GM23338 (cell line): ENCODE measurements at regions not wholly inside any gene's neighbourhood (a gene's known extent, or its start where the extent isn't known, plus 50 kb on each side); places are given as distances from the start of the nearest gene placed in this dataset.
A peak's percentile ranks its signal among the peaks of the same experiment; 100 is the strongest.

ENCODE experiments used
- ATAC-seq: fragments of 200-7000 bp; cut with Tn5 transposase; 3 replicates; pipeline ENCODE4 v1.9.1; 2020
- DNase-seq: peaks from one replicate; pipeline ENCODE4 v3.0.0-alpha.2; 2015; ENCODE audit warnings: low spot score
- H2AFZ ChIP-seq: fragments of 200-600 bp; sonication (generic); 2 replicates; pipeline ENCODE4 v1.8.0; 2016; ENCODE audit warnings: antibody characterized with exemption, mild to moderate bottlenecking, moderate library complexity
- H3F3A ChIP-seq: fragments of 200-600 bp; sonication (generic); replicated peaks from 2 replicates; pipeline ENCODE4 v1.8.0; 2017; ENCODE audit warnings: antibody characterized with exemption, mixed run types, low read depth
- H3K27ac ChIP-seq: fragments of 200-600 bp; sonication (generic); 2 replicates; pipeline ENCODE4 v1.6.1; 2016; ENCODE audit warnings: low read depth
- H3K27me3 ChIP-seq: fragments of 200-600 bp; sonication (generic); 2 replicates; pipeline ENCODE4 v1.8.0; 2016; ENCODE audit warnings: mild to moderate bottlenecking, mixed run types, moderate library complexity; ENCODE audit not compliant: insufficient read depth
- H3K36me3 ChIP-seq: fragments of 200-600 bp; sonication (generic); 2 replicates; pipeline ENCODE4 v1.8.0; 2016; ENCODE audit warnings: mild to moderate bottlenecking; ENCODE audit not compliant: insufficient read depth
- H3K4me1 ChIP-seq: fragments of 200-600 bp; sonication (generic); 2 replicates; pipeline ENCODE4 v1.8.0; 2016; ENCODE audit warnings: mild to moderate bottlenecking, moderate library complexity; ENCODE audit not compliant: insufficient read depth
- H3K4me2 ChIP-seq: fragments of 200-600 bp; sonication (generic); 2 replicates; pipeline ENCODE4 v1.7.1; 2017; ENCODE audit warnings: mixed run types
- H3K4me3 ChIP-seq: fragments of 200-600 bp; sonication (generic); 2 replicates; pipeline ENCODE4 v1.6.1; 2016; ENCODE audit warnings: mixed run types
- H3K79me2 ChIP-seq: fragments of 200-600 bp; sonication (generic); replicated peaks from 2 replicates; pipeline ENCODE4 v1.8.0; 2017; ENCODE audit warnings: mild to moderate bottlenecking; ENCODE audit not compliant: insufficient read depth
- H3K9me2 ChIP-seq: fragments of 200-600 bp; sonication (generic); 2 replicates; pipeline ENCODE4 v1.8.0; 2017; ENCODE audit not compliant: insufficient read depth
- H4K20me1 ChIP-seq: fragments of 200-600 bp; sonication (generic); replicated peaks from 2 replicates; pipeline ENCODE4 v1.8.0; 2017; ENCODE audit warnings: mild to moderate bottlenecking; ENCODE audit not compliant: insufficient read depth
- H3K27ac Mint-ChIP-seq: 2 replicates; pipeline ENCODE4 v1.8.0; 2020; ENCODE audit warnings: inconsistent platforms, mild to moderate bottlenecking, moderate library complexity, mixed read lengths
- H3K27me3 Mint-ChIP-seq: 3 replicates; pipeline ENCODE4 v1.8.0; 2022; ENCODE audit warnings: low read depth, mild to moderate bottlenecking, moderate library complexity, mixed read lengths, inconsistent platforms; ENCODE audit not compliant: insufficient read depth, poor library complexity
- H3K36me3 Mint-ChIP-seq: 3 replicates; pipeline ENCODE4 v1.8.0; 2021; ENCODE audit warnings: low read depth, mild to moderate bottlenecking, inconsistent platforms, moderate library complexity, mixed read lengths
- H3K4me1 Mint-ChIP-seq: 3 replicates; pipeline ENCODE4 v1.8.0; 2020; ENCODE audit warnings: mild to moderate bottlenecking, inconsistent platforms, mixed read lengths
- H3K4me3 Mint-ChIP-seq: 3 replicates; pipeline ENCODE4 v1.8.0; 2021; ENCODE audit warnings: moderate library complexity, mild to moderate bottlenecking, inconsistent platforms, mixed read lengths
- H3K9me3 Mint-ChIP-seq: 3 replicates; pipeline ENCODE4 v1.8.0; 2020; ENCODE audit warnings: moderate library complexity, mild to moderate bottlenecking, inconsistent platforms, mixed read lengths
- CTCF ChIP-seq, 2 experiments: fragments of 200-600 bp in 1 of 2; sonication (generic) in 1 of 2; conservative IDR thresholded peaks; 2 replicates each; pipeline versions ENCODE4 v1.5.1 to v1.6.1; 2016 to 2017; ENCODE audit warnings: antibody characterized with exemption in 2 of 2, low read depth in 2 of 2, mild to moderate bottlenecking in 2 of 2, moderate library complexity in 1 of 2
- ETS1 ChIP-seq: IDR thresholded peaks from 2 replicates; pipeline ENCODE4 v1.6.1; 2016; ENCODE audit warnings: antibody characterized with exemption
- EZH2 ChIP-seq: fragments of 200-600 bp; sonication (generic); IDR thresholded peaks from one replicate; pipeline ENCODE4 v1.8.0; 2017; ENCODE audit warnings: antibody characterized with exemption, mild to moderate bottlenecking, low read depth; ENCODE audit not compliant: unreplicated experiment
- JUNB ChIP-seq: IDR thresholded peaks from one replicate; pipeline ENCODE4 v1.6.1; 2016; ENCODE audit warnings: antibody characterized with exemption; ENCODE audit not compliant: unreplicated experiment
- NANOG ChIP-seq: IDR thresholded peaks from 2 replicates; pipeline ENCODE4 v1.6.1; 2016; ENCODE audit warnings: antibody characterized with exemption, borderline replicate concordance
- POLR2AphosphoS5 ChIP-seq: IDR thresholded peaks from 2 replicates; pipeline ENCODE4 v1.6.1; 2016; ENCODE audit warnings: antibody characterized with exemption, low read depth
- REST ChIP-seq: IDR thresholded peaks from one replicate; pipeline ENCODE4 v1.6.1; 2018; ENCODE audit warnings: antibody characterized with exemption; ENCODE audit not compliant: unreplicated experiment
- STAT1 ChIP-seq: IDR thresholded peaks from one replicate; pipeline ENCODE4 v1.6.1; 2016; ENCODE audit warnings: antibody characterized with exemption; ENCODE audit not compliant: unreplicated experiment
- ZNF114 ChIP-seq: fragments of 250-450 bp; sonication (Bioruptor Pico); IDR thresholded peaks from 2 replicates; pipeline ENCODE4 v1.5.0; 2020; ENCODE audit warnings: mild to moderate bottlenecking, moderate library complexity

- H3K36me3 ChIP-seq, result no peaks in the 10 kb centered on the region
- H3K36me3 Mint-ChIP-seq, result peaks cover 32% of the 10 kb centered on the region
- H3K9me2 ChIP-seq, result 0 out of 2 replicates have a peak, but pooled peaks cover 5% of the 10 kb centered on the region
- H3K4me2 ChIP-seq, result no peak overlapping the region
- peaks cover 32% of the 10 kb centered on the region for H3K9me3 Mint-ChIP-seq
- no peaks in the 10 kb centered on the region for H3F3A ChIP-seq
- no peak overlapping the region for H2AFZ ChIP-seq
- no peaks in the 10 kb centered on the region for H3K79me2 ChIP-seq
- TF ChIP-seq ETS1 (no peak), CTCF (conservative IDR thresholded peaks at IDR 0.05; ENCODE audit: low read depth in 2 of 2) (peak; percentile 38 to 40)
- no peaks in the 10 kb centered on the region for H3K4me1 ChIP-seq
- ATAC-seq (no peak), DNase-seq (peak; percentile 1)
- no peak overlapping the region for H3K4me3 Mint-ChIP-seq
- no peak overlapping the region for H3K27ac Mint-ChIP-seq
- H4K20me1 ChIP-seq, result no peaks in the 10 kb centered on the region
- H3K4me3 ChIP-seq, result no peak overlapping the region
- H3K4me1 Mint-ChIP-seq, result no peaks in the 10 kb centered on the region
- H3K27ac ChIP-seq, result no peak overlapping the region
- H3K27me3 ChIP-seq, result no peaks in the 10 kb centered on the region
- H3K27me3 Mint-ChIP-seq, result no peaks in the 10 kb centered on the region
Measured at GRCh38 chr3:89699771-89700170, 592.4 kb downstream of the EPHA3 start.

GRCh38 chr3:89702404-89702803 is 595.0 kb downstream of the EPHA3 start:
- H3K27ac Mint-ChIP-seq, result no peak overlapping the region
- no peak overlapping the region for H3K4me3 Mint-ChIP-seq
- H3K9me3 Mint-ChIP-seq, result peaks cover 36% of the 10 kb centered on the region
- peaks cover 2% of the 10 kb centered on the region for H3K27me3 Mint-ChIP-seq
- Histone ChIP-seq H3K9me2 (0 out of 2 replicates have a peak, but pooled peaks cover 5% of the 10 kb centered on the region), H4K20me1 (no peaks in the 10 kb centered on the region), H3K4me3 (no peak overlapping the region), H3K79me2 (no peaks in the 10 kb centered on the region), H3K4me1 (no peaks in the 10 kb centered on the region), H3K4me2 (no peak overlapping the region), H3F3A (no peaks in the 10 kb centered on the region), H2AFZ (no peak overlapping the region), H3K36me3 (no peaks in the 10 kb centered on the region), H3K27me3 (no peaks in the 10 kb centered on the region), H3K27ac (no peak overlapping the region)
- H3K4me1 Mint-ChIP-seq, result no peaks in the 10 kb centered on the region
- no peak for TF ChIP-seq ZNF114 (CRISPR knock-in tag)
- no peak for TF ChIP-seq REST
- TF ChIP-seq JUNB, result no peak
- TF ChIP-seq POLR2AphosphoS5, result no peak
- no peak for TF ChIP-seq EZH2
- TF ChIP-seq STAT1, result no peak
- no peak for TF ChIP-seq NANOG
- DNase-seq, result no peak
- no peak for ATAC-seq
- H3K36me3 Mint-ChIP-seq, result peaks cover 34% of the 10 kb centered on the region
